Breast epithelium (tissue), 4 donors: ENCODE measurements at regions not wholly inside any gene's neighbourhood (a gene's known extent, or its start where the extent isn't known, plus 50 kb on each side); places are given as distances from the start of the nearest gene placed in this dataset.

Source experiments
- DNase-seq, 2 donors: peaks; one replicate each; pipeline ENCODE4 v3.0.0-alpha.2; 2019; ENCODE audit warnings: low spot score in 2 of 2
- H3K27ac ChIP-seq, 2 donors: fragments of 200-600 bp; sonication (generic) in 1 of 2; one replicate each; pipeline ENCODE4 v1.5.1; 2016 to 2019; ENCODE audit warnings: mild to moderate bottlenecking in 1 of 2
- H3K27me3 ChIP-seq, 2 donors: fragments of 200-600 bp; sonication (generic) in 1 of 2; one replicate each; pipeline versions ENCODE4 v1.5.1 to v1.6.0; 2017 to 2019; ENCODE audit warnings: control low read depth in 1 of 2, mild to moderate bottlenecking in 1 of 2
- H3K36me3 ChIP-seq: fragments of 200-600 bp; one replicate; pipeline ENCODE4 v1.5.1; 2019
- H3K4me1 ChIP-seq, 2 donors: fragments of 200-600 bp; sonication (generic); one replicate each; pipeline ENCODE4 v1.5.1; 2016 to 2019; ENCODE audit warnings: control low read depth in 1 of 2
- H3K4me3 ChIP-seq, 3 donors: fragments of 200-600 bp; sonication (generic); 1 replicate in 2 of 3; 2 replicates in 1 of 3; pipeline ENCODE4 v1.5.1; 2016 to 2019; ENCODE audit warnings: mild to moderate bottlenecking in 3 of 3, moderate library complexity in 2 of 3
- H3K9me3 ChIP-seq, 2 donors: fragments of 200-600 bp; sonication (generic) in 1 of 2; one replicate each; pipeline ENCODE4 v1.5.1; 2016 to 2019; ENCODE audit warnings: control low read depth in 1 of 2
- POLR2A ChIP-seq: fragments of 450-650 bp; IDR thresholded peaks from one replicate; pipeline ENCODE4 v1.6.1; 2016; ENCODE audit warnings: antibody characterized with exemption, mild to moderate bottlenecking, moderate library complexity
- POLR2AphosphoS5 ChIP-seq, 3 donors: sonication (generic); formaldehyde crosslinking; IDR thresholded peaks; one replicate each; pipeline ENCODE4 v1.6.1; 2017; ENCODE audit warnings: antibody characterized with exemption in 3 of 3
- intact Hi-C: fragments of 100-400 bp; cut with DNase I; formaldehyde crosslinking; loops from one replicate; pipeline ENCODE4 v1.15.1; 2023; ENCODE audit warnings: low total_unique reads
- TF ChIP-seq, protein P1 (sequence below), 3 donors: fragments of 450-650 bp; IDR thresholded peaks; one replicate each; pipeline ENCODE4 v1.5.1; 2016 to 2017; ENCODE audit warnings: antibody characterized with exemption in 3 of 3, mild to moderate bottlenecking in 3 of 3, moderate library complexity in 3 of 3

DNA sequence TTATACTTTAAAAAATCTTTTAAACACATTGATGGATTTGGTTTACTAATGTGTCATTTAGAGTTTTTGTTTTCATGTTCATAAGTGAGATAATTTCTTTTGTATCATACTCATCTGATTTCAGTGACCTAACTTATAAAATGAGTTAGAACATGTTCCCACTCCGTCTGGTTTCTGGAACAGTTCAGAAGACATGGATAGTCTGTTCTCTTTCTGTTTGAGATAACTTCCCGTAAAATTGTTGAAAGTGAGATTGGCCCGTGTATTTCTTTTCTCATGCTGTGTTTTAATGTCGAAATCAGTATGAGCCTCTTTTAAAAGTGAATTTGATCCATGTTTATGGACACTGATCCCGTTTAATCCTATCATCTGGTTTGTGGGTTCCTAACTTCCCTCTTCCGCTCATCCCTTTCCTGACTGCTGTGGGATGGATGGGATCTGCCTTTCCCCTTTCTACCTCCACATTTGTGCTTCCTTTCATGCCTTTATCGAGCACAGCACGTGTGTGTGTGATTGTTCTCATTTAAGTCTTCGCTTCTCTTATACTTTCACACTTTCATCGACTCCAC lies 78.9 kb downstream of the COPS8 start:
- Histone ChIP-seq H3K4me1 (no peaks in the 10 kb centered on the region), H3K36me3 (no peaks in the 10 kb centered on the region), H3K27me3 (no peaks in the 10 kb centered on the region), H3K9me3 (no peaks in the 10 kb centered on the region), H3K4me3 (no peak overlapping the region), H3K27ac (peak overlapping the region in 1 of 2 donors; percentile 9)
- TF ChIP-seq, protein P1, sequence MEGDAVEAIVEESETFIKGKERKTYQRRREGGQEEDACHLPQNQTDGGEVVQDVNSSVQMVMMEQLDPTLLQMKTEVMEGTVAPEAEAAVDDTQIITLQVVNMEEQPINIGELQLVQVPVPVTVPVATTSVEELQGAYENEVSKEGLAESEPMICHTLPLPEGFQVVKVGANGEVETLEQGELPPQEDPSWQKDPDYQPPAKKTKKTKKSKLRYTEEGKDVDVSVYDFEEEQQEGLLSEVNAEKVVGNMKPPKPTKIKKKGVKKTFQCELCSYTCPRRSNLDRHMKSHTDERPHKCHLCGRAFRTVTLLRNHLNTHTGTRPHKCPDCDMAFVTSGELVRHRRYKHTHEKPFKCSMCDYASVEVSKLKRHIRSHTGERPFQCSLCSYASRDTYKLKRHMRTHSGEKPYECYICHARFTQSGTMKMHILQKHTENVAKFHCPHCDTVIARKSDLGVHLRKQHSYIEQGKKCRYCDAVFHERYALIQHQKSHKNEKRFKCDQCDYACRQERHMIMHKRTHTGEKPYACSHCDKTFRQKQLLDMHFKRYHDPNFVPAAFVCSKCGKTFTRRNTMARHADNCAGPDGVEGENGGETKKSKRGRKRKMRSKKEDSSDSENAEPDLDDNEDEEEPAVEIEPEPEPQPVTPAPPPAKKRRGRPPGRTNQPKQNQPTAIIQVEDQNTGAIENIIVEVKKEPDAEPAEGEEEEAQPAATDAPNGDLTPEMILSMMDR (IDR thresholded peaks at IDR 0.05), result no peak
- TF ChIP-seq POLR2AphosphoS5 (IDR thresholded peaks at IDR 0.05) (peak in 1 of 3 donors; percentile 17), POLR2A (no peak)
- DNase-seq, result no peak
- intact Hi-C loops, result no loop called here

DNA sequence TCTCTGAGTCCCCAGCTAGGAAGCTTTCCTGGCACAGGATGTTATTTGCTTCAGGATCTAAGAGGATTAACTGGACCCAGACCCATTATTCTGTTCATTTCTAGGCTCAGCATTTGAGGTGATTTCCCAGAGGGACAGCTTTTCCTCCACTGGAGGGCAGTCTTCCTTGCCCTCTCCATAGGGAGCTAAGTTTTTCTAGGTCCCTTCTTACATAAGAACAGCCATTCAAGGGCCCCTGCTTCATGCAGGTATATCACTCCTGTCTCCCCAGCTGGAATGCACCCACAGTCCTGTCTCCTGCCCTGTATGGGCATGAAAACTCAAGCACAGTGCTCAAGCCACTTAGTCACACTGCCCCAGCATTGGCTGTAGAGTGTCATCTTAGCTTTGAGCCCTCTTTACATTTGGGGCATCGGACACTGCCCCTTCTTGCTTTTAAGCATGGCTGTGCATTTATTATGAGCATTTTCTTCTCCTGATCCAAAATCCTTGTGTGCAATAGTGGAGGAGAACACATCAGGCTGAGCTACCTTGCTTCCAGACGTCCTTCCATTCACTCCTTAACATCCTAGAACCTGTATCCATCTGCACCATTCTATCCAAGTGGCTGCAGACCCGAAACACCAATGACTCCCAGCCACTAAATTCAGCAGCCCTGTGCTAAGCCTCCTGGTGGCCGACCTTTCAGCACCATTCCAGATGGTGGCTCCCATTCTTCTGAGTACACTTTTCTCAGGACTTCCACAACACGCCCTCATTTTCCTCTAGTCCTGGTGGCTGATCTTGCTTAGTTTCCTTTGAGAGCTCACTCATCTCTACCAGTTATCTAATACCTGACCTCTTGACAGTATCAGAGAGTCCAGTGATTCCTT lies 80.0 kb downstream of the COPS8 start:
- TF ChIP-seq POLR2AphosphoS5 (IDR thresholded peaks at IDR 0.05) (no peak), POLR2A (no peak)
- TF ChIP-seq, protein P1 (IDR thresholded peaks at IDR 0.05), result peak in 1 of 3 donors; percentile 25
- Histone ChIP-seq H3K4me3 (no peak overlapping the region), H3K27me3 (no peaks in the 10 kb centered on the region), H3K4me1 (no peaks in the 10 kb centered on the region), H3K9me3 (no peaks in the 10 kb centered on the region), H3K27ac (peak overlapping the region in 1 of 2 donors; percentile 71), H3K36me3 (no peaks in the 10 kb centered on the region)
- no peak for DNase-seq
- intact Hi-C loops, result no loop called here

DNA sequence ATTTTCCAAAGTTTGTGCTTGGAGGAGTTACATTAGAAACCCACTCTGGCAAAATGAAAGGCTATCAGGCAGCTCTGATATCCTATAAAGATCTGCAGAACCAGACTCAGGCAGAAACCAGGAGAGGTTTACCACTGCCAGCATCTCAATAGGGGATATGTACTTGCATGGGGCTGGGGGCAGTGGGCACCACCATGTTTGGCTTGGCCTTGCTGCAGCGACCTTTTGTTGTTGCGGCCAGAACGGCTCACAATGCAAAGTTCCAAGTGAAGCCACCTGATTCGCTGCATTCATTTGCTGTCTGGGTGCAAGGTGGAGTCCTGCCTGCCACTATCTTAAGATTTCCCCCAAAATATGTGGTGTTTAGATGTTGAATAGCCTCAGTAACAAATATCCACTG lies 81.3 kb downstream of the COPS8 start:
- DNase-seq, result no peak
- Histone ChIP-seq H3K9me3 (no peaks in the 10 kb centered on the region), H3K27ac (no peak overlapping the region), H3K27me3 (no peaks in the 10 kb centered on the region), H3K4me1 (no peaks in the 10 kb centered on the region), H3K36me3 (no peaks in the 10 kb centered on the region), H3K4me3 (no peak overlapping the region)
- intact Hi-C loops, result no loop called here
- TF ChIP-seq POLR2A (no peak), POLR2AphosphoS5 (IDR thresholded peaks at IDR 0.05) (no peak)
- TF ChIP-seq, protein P1 (IDR thresholded peaks at IDR 0.05), result no peak

DNA sequence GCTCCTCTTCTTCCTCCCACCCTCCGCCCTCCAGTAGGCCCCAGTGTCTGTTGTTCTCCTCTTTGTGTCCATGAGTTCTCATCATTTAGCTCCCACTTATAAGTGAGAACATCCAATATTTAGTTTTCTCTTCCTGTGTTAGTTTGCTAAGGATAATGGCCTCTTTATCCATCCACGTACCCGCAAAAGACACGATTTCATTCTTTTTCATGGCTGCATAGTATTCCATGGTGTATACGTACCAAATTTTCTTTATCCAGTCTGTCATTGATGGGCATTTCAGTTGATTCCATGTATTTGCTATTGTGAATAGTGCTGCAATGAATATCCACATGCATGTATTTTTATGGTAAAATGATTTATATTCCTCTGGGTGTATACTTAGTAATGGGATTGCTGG lies 82.2 kb downstream of the COPS8 start:
- TF ChIP-seq, protein P1 (IDR thresholded peaks at IDR 0.05), result no peak
- no peak for TF ChIP-seq POLR2AphosphoS5 (IDR thresholded peaks at IDR 0.05)
- no peak for TF ChIP-seq POLR2A
- H3K9me3 ChIP-seq, result no peaks in the 10 kb centered on the region
- no peaks in the 10 kb centered on the region for H3K27me3 ChIP-seq
- H3K4me3 ChIP-seq, result no peak overlapping the region
- intact Hi-C loops, result no loop called here
- H3K27ac ChIP-seq, result no peak overlapping the region
- no peaks in the 10 kb centered on the region for H3K4me1 ChIP-seq
- H3K36me3 ChIP-seq, result no peaks in the 10 kb centered on the region
- DNase-seq, result no peak

DNA sequence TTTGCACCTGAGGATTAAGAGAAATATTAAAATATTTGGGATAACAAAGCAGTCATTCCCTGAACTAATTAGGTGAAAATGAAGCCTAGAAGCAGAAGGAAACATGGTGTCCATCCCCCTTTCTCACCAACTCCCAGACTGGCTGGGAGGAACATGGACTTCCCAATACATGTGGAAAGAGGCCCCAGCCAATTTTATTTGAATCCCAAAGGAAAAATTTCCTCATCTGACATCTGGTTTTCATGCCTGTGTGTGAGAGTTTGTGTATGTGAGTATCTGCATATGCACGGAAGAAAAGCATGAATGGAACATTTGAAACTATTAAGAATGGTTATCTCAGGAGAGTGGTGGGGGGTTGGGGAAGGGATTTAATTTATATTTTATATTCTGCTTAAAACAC lies 84.3 kb downstream of the COPS8 start:
- H3K4me3 ChIP-seq, result no peak overlapping the region
- TF ChIP-seq POLR2A, result no peak
- H3K36me3 ChIP-seq, result no peaks in the 10 kb centered on the region
- H3K27ac ChIP-seq, result peak overlapping the region; percentile 2 to 39
- no peaks in the 10 kb centered on the region for H3K4me1 ChIP-seq
- no peaks in the 10 kb centered on the region for H3K27me3 ChIP-seq
- DNase-seq, result no peak
- intact Hi-C loops, result no loop called here
- H3K9me3 ChIP-seq, result no peaks in the 10 kb centered on the region
